SK-N-SH (cell line): ENCODE measurements at regions not wholly inside any gene's neighbourhood (a gene's known extent, or its start where the extent isn't known, plus 50 kb on each side); places are given as distances from the start of the nearest gene placed in this dataset.

ENCODE experiments used
- CTCF ChIA-PET: fragments of 300-600, 350-600 bp; formaldehyde crosslinking; extraction: SDS; loops from one replicate; lab custom pipeline; 2021; lab: Yijun Ruan, JAX
- POLR2A ChIA-PET: fragments of 350-600 bp; sonication (Branson Sonifier 250); formaldehyde crosslinking; extraction: SDS; loops from one replicate; lab custom pipeline; 2020; ENCODE audit warnings: antibody characterized with exemption, inconsistent platforms; lab: Yijun Ruan, JAX
- DNase-seq: peaks from one replicate; pipeline ENCODE4 v3.0.0; 2012
- H2AFZ ChIP-seq: fragments of 200-600 bp; sonication (generic); 2 replicates; pipeline ENCODE4 v1.8.1; 2016; ENCODE audit warnings: antibody characterized with exemption, mild to moderate bottlenecking, low read depth
- H3F3A ChIP-seq: fragments of 200-600 bp; sonication (generic); replicated peaks from 2 replicates; pipeline ENCODE3; 2016; ENCODE audit warnings: antibody characterized with exemption, mild to moderate bottlenecking; ENCODE audit not compliant: insufficient read depth
- H3K27ac ChIP-seq, 2 experiments: fragments of 200-500 bp in 1 of 2; fragments of 200-600 bp in 1 of 2; sonication (Bioruptor generic) in 1 of 2; sonication (generic), shearing (Covaris generic) in 1 of 2; 2 replicates each; pipeline versions ENCODE4 v1.5.1 to v1.6.1; 2014 to 2016; ENCODE audit warnings: low read depth in 2 of 2, inconsistent platforms in 1 of 2, low read length in 1 of 2, mild to moderate bottlenecking in 1 of 2, mixed read lengths in 1 of 2
- H3K27me3 ChIP-seq: fragments of 200-600 bp; sonication (generic), shearing (Covaris generic); 2 replicates; pipeline ENCODE4 v1.6.1; 2016; ENCODE audit warnings: mixed run types; ENCODE audit not compliant: insufficient read depth
- H3K36me3 ChIP-seq, 2 experiments: fragments of 200-500 bp in 1 of 2; fragments of 200-600 bp in 1 of 2; sonication (Bioruptor generic) in 1 of 2; sonication (generic) in 1 of 2; replicated peaks in 1 of 2; 2 replicates each; pipeline versions ENCODE3 to v1.5.1; 2014 to 2016; ENCODE audit warnings: low read length in 1 of 2, mild to moderate bottlenecking in 1 of 2; ENCODE audit not compliant: insufficient read depth in 2 of 2, control insufficient read depth in 1 of 2
- H3K4me1 ChIP-seq, 2 experiments: fragments of 200-500 bp in 1 of 2; fragments of 200-600 bp in 1 of 2; sonication (Bioruptor generic) in 1 of 2; sonication (generic), shearing (Covaris generic) in 1 of 2; 2 replicates each; pipeline versions ENCODE4 v1.5.1 to v1.6.1; 2014 to 2016; ENCODE audit warnings: low read depth in 1 of 2, low read length in 1 of 2, mixed run types in 1 of 2; ENCODE audit not compliant: insufficient read depth in 2 of 2, control insufficient read depth in 1 of 2
- H3K4me2 ChIP-seq: fragments of 200-600 bp; sonication (generic), shearing (Covaris generic); 2 replicates; pipeline ENCODE4 v1.6.1; 2017; ENCODE audit warnings: mixed run types
- H3K4me3 ChIP-seq, 2 experiments: fragments of 200-500 bp in 1 of 2; fragments of 200-600 bp in 1 of 2; sonication (Bioruptor generic) in 1 of 2; sonication (generic), shearing (Covaris generic) in 1 of 2; 2 replicates each; pipeline versions ENCODE4 v1.5.1 to v1.8.1; 2014 to 2016; ENCODE audit warnings: low read depth in 2 of 2, inconsistent platforms in 1 of 2, low read length in 1 of 2, mild to moderate bottlenecking in 1 of 2, mixed read lengths in 1 of 2, moderate library complexity in 1 of 2
- H3K79me2 ChIP-seq: fragments of 200-600 bp; sonication (generic); 2 replicates; pipeline ENCODE4 v1.8.1; 2017; ENCODE audit warnings: mild to moderate bottlenecking; ENCODE audit not compliant: insufficient read depth
- H3K9ac ChIP-seq: fragments of 200-600 bp; sonication (generic); 2 replicates; pipeline ENCODE4 v1.6.1; 2017; ENCODE audit warnings: mixed run types
- H3K9me2 ChIP-seq: fragments of 200-600 bp; sonication (generic); 2 replicates; pipeline ENCODE4 v1.6.1; 2017; ENCODE audit warnings: mixed run types
- H3K9me3 ChIP-seq: fragments of 200-600 bp; sonication (generic); 2 replicates; pipeline ENCODE4 v1.6.1; 2017; ENCODE audit warnings: mixed run types, mild to moderate bottlenecking, moderate library complexity
- H4K20me1 ChIP-seq: fragments of 200-600 bp; sonication (generic); 2 replicates; pipeline ENCODE4 v1.6.1; 2017; ENCODE audit warnings: mild to moderate bottlenecking, mixed run types; ENCODE audit not compliant: insufficient read depth
- CTCF ChIP-seq: fragments of 200-600 bp; sonication (generic); IDR thresholded peaks from 2 replicates; pipeline ENCODE4 v1.6.1; 2017; ENCODE audit warnings: antibody characterized with exemption, mild to moderate bottlenecking, moderate library complexity
- EP300 ChIP-seq, 2 experiments: IDR thresholded peaks; 2 replicates each; pipeline versions ENCODE4 v1.4.0 to v1.6.1; 2012; ENCODE audit warnings: borderline replicate concordance in 1 of 2, low read depth in 1 of 2, low read length in 1 of 2
- FOXJ3 ChIP-seq: sonication (generic); formaldehyde crosslinking; IDR thresholded peaks from 2 replicates; pipeline ENCODE4 v1.5.1; 2020; ENCODE audit warnings: mild to moderate bottlenecking, missing genetic modification reagents
- FOXM1 ChIP-seq: IDR thresholded peaks from 2 replicates; pipeline ENCODE4 v1.4.0; 2012; ENCODE audit warnings: low read depth, mild to moderate bottlenecking
- MEF2A ChIP-seq: IDR thresholded peaks from 2 replicates; pipeline ENCODE4 v1.4.0; 2012; ENCODE audit warnings: low read depth, borderline replicate concordance
- NRF1 ChIP-seq: IDR thresholded peaks from 2 replicates; pipeline ENCODE4 v1.6.1; 2012; ENCODE audit warnings: low read depth, mild to moderate bottlenecking, low read length
- POLR2AphosphoS5 ChIP-seq: IDR thresholded peaks from 2 replicates; pipeline ENCODE4 v1.6.1; 2012; ENCODE audit warnings: low read depth, low read length
- RCOR1 ChIP-seq: fragments of 150-350 bp; IDR thresholded peaks from 2 replicates; pipeline ENCODE4 v1.6.1; 2017; ENCODE audit warnings: antibody characterized with exemption, low read length
- SIN3A ChIP-seq: IDR thresholded peaks from 2 replicates; pipeline ENCODE4 v1.6.1; 2012; ENCODE audit warnings: low read depth, mild to moderate bottlenecking, low read length, moderate library complexity, borderline replicate concordance
- TAF1 ChIP-seq: IDR thresholded peaks from 2 replicates; pipeline ENCODE4 v1.6.1; 2012; ENCODE audit warnings: low read depth, mild to moderate bottlenecking, low read length, moderate library complexity, borderline replicate concordance
- TCF12 ChIP-seq: IDR thresholded peaks from 2 replicates; pipeline ENCODE4 v1.4.0; 2012
- USF1 ChIP-seq: IDR thresholded peaks from 2 replicates; pipeline ENCODE4 v1.4.0; 2012; ENCODE audit warnings: low read depth, borderline replicate concordance
- USF2 ChIP-seq: fragments of 150-350 bp; IDR thresholded peaks from 2 replicates; pipeline ENCODE4 v1.6.1; 2017; ENCODE audit warnings: antibody characterized with exemption, low read length, low read depth, borderline replicate concordance
- YY1 ChIP-seq: IDR thresholded peaks from 2 replicates; pipeline ENCODE4 v1.4.0; 2012; ENCODE audit warnings: low read depth, mild to moderate bottlenecking
- WGBS: methylation state at CpG from one replicate; pipeline ENCODE4 v1.1.6; 2017; ENCODE audit warnings: low lambda C conversion rate; 5-methylcytosine and 5-hydroxymethylcytosine counted together
- TF ChIP-seq, protein P1 (sequence below): IDR thresholded peaks from 2 replicates; pipeline ENCODE4 v1.4.0; 2012; ENCODE audit warnings: low read depth, borderline replicate concordance
- TF ChIP-seq, protein P2 (sequence below): fragments of 150-350 bp; IDR thresholded peaks from 2 replicates; pipeline ENCODE4 v1.6.1; 2016; ENCODE audit warnings: mild to moderate bottlenecking, low read depth, low read length
- TF ChIP-seq, protein P3 (sequence below): IDR thresholded peaks from 2 replicates; pipeline ENCODE4 v1.6.1; 2012; ENCODE audit warnings: mild to moderate bottlenecking, low read depth, low read length, moderate library complexity

DNA sequence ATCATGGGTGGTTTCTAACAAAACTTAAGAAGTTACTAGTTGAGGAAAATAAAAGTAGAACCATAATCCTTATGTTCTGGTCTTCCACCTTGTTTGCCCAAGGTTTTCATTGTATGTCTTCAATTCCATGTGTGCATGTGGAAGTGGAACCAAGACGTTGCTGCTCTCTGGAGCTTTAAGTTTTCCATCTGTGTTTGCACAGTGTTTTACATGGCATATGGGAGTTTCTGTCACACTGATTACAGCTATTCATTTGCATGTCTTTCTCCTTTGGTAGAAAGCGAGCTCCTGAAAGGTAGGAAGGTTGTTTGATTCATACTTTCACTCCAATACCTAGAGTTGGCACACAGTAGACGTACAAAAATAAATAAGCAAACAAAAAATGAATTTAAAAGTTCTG is 112.6 kb upstream of the LUZP2 start:
- ChIA-PET POLR2A (no interaction called here), CTCF (interaction anchor here (1.2 kb wide), 1 partner anchor 9 kb away, joined by 3 read pairs; no protein-coding TSS in a partner anchor)
- no peaks in the 10 kb centered on the region for H3K79me2 ChIP-seq
- H4K20me1 ChIP-seq = no peaks in the 10 kb centered on the region
- no peak for DNase-seq
- TF ChIP-seq USF2 = no peak
- no peak for TF ChIP-seq TCF12
- TF ChIP-seq POLR2AphosphoS5 = no peak
- TF ChIP-seq, protein P1, sequence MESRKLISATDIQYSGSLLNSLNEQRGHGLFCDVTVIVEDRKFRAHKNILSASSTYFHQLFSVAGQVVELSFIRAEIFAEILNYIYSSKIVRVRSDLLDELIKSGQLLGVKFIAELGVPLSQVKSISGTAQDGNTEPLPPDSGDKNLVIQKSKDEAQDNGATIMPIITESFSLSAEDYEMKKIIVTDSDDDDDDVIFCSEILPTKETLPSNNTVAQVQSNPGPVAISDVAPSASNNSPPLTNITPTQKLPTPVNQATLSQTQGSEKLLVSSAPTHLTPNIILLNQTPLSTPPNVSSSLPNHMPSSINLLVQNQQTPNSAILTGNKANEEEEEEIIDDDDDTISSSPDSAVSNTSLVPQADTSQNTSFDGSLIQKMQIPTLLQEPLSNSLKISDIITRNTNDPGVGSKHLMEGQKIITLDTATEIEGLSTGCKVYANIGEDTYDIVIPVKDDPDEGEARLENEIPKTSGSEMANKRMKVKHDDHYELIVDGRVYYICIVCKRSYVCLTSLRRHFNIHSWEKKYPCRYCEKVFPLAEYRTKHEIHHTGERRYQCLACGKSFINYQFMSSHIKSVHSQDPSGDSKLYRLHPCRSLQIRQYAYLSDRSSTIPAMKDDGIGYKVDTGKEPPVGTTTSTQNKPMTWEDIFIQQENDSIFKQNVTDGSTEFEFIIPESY = no peak
- no peak for TF ChIP-seq YY1
- TF ChIP-seq, protein P2, sequence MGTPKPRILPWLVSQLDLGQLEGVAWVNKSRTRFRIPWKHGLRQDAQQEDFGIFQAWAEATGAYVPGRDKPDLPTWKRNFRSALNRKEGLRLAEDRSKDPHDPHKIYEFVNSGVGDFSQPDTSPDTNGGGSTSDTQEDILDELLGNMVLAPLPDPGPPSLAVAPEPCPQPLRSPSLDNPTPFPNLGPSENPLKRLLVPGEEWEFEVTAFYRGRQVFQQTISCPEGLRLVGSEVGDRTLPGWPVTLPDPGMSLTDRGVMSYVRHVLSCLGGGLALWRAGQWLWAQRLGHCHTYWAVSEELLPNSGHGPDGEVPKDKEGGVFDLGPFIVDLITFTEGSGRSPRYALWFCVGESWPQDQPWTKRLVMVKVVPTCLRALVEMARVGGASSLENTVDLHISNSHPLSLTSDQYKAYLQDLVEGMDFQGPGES = no peak
- no peak for TF ChIP-seq NRF1
- TF ChIP-seq SIN3A = no peak
- TF ChIP-seq RCOR1 = no peak
- TF ChIP-seq TAF1 = no peak
- no peak for TF ChIP-seq CTCF
- TF ChIP-seq USF1 = no peak
- TF ChIP-seq, protein P3, sequence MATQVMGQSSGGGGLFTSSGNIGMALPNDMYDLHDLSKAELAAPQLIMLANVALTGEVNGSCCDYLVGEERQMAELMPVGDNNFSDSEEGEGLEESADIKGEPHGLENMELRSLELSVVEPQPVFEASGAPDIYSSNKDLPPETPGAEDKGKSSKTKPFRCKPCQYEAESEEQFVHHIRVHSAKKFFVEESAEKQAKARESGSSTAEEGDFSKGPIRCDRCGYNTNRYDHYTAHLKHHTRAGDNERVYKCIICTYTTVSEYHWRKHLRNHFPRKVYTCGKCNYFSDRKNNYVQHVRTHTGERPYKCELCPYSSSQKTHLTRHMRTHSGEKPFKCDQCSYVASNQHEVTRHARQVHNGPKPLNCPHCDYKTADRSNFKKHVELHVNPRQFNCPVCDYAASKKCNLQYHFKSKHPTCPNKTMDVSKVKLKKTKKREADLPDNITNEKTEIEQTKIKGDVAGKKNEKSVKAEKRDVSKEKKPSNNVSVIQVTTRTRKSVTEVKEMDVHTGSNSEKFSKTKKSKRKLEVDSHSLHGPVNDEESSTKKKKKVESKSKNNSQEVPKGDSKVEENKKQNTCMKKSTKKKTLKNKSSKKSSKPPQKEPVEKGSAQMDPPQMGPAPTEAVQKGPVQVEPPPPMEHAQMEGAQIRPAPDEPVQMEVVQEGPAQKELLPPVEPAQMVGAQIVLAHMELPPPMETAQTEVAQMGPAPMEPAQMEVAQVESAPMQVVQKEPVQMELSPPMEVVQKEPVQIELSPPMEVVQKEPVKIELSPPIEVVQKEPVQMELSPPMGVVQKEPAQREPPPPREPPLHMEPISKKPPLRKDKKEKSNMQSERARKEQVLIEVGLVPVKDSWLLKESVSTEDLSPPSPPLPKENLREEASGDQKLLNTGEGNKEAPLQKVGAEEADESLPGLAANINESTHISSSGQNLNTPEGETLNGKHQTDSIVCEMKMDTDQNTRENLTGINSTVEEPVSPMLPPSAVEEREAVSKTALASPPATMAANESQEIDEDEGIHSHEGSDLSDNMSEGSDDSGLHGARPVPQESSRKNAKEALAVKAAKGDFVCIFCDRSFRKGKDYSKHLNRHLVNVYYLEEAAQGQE = no peak
- TF ChIP-seq FOXJ3 (CRISPR knock-in tag) = no peak
- no peak for TF ChIP-seq MEF2A
- TF ChIP-seq FOXM1 = no peak
- no peak for TF ChIP-seq EP300 (IDR thresholded peaks at IDR 0.05; ENCODE audit: borderline replicate concordance in 1 of 2, low read depth in 1 of 2, low read length in 1 of 2)
- H2AFZ ChIP-seq = no peak overlapping the region
- no peaks in the 10 kb centered on the region for H3K9me3 ChIP-seq
- H3F3A ChIP-seq = no peaks in the 10 kb centered on the region
- no peak overlapping the region for H3K9ac ChIP-seq
- no peaks in the 10 kb centered on the region for H3K4me1 ChIP-seq
- no peaks in the 10 kb centered on the region for H3K9me2 ChIP-seq
- H3K27me3 ChIP-seq = no peaks in the 10 kb centered on the region
- WGBS = 37% methylated on average over 3 of the region's 3 CpGs
- no peaks in the 10 kb centered on the region for H3K36me3 ChIP-seq
- H3K4me2 ChIP-seq = no peak overlapping the region
- H3K27ac ChIP-seq = no peak overlapping the region
- H3K4me3 ChIP-seq = no peak overlapping the region
